Glutamatergic neuron (in vitro differentiated cells): ENCODE measurements at regions not wholly inside any gene's neighbourhood (a gene's known extent, or its start where the extent isn't known, plus 50 kb on each side); places are given as distances from the start of the nearest gene placed in this dataset.

ENCODE experiments used
- DNase-seq: peaks from one replicate; pipeline ENCODE4 v3.0.0; 2022
- H3K27ac Mint-ChIP-seq: one replicate; pipeline ENCODE4 v1.8.0; 2020; ENCODE audit warnings: mild to moderate bottlenecking, mixed read lengths, inconsistent platforms; ENCODE audit not compliant: unreplicated experiment
- H3K27me3 Mint-ChIP-seq: one replicate; pipeline ENCODE4 v1.8.0; 2020; ENCODE audit warnings: mild to moderate bottlenecking, moderate library complexity, mixed read lengths, inconsistent platforms; ENCODE audit not compliant: unreplicated experiment
- H3K36me3 Mint-ChIP-seq: one replicate; pipeline ENCODE4 v1.8.0; 2020; ENCODE audit warnings: mild to moderate bottlenecking, mixed read lengths, inconsistent platforms; ENCODE audit not compliant: unreplicated experiment
- H3K4me1 Mint-ChIP-seq: one replicate; pipeline ENCODE4 v1.8.0; 2020; ENCODE audit warnings: mild to moderate bottlenecking, low read depth, mixed read lengths, inconsistent platforms; ENCODE audit not compliant: unreplicated experiment
- H3K4me3 Mint-ChIP-seq: one replicate; pipeline ENCODE4 v1.8.0; 2020; ENCODE audit warnings: mild to moderate bottlenecking, mixed read lengths, inconsistent platforms; ENCODE audit not compliant: unreplicated experiment
- H3K9me3 Mint-ChIP-seq: one replicate; pipeline ENCODE4 v1.8.0; 2020; ENCODE audit warnings: mild to moderate bottlenecking, moderate library complexity, mixed read lengths, inconsistent platforms; ENCODE audit not compliant: unreplicated experiment
- CTCF ChIP-seq: fragments of 200-600 bp; sonication (generic); IDR thresholded peaks from one replicate; pipeline ENCODE4 v1.5.0; 2021; ENCODE audit not compliant: partially characterized antibody, unreplicated experiment

GRCh38 chr5:98282521-98282920 is 490.9 kb upstream of the RGMB start:
- Mint-ChIP-seq H3K4me3 (no peak overlapping the region), H3K4me1 (no peaks in the 10 kb centered on the region), H3K27me3 (no peaks in the 10 kb centered on the region), H3K9me3 (no peaks in the 10 kb centered on the region), H3K36me3 (no peaks in the 10 kb centered on the region), H3K27ac (no peak overlapping the region)
- no peak for TF ChIP-seq CTCF
- no peak for DNase-seq

GRCh38 chr5:98292496-98292895 is 481.0 kb upstream of the RGMB start:
- H3K36me3 Mint-ChIP-seq = no peaks in the 10 kb centered on the region
- no peak overlapping the region for H3K4me3 Mint-ChIP-seq
- no peaks in the 10 kb centered on the region for H3K4me1 Mint-ChIP-seq
- H3K27ac Mint-ChIP-seq = no peak overlapping the region
- no peaks in the 10 kb centered on the region for H3K27me3 Mint-ChIP-seq
- no peaks in the 10 kb centered on the region for H3K9me3 Mint-ChIP-seq
- no peak for TF ChIP-seq CTCF
- DNase-seq = no peak

GRCh38 chr5:98296426-98296825 is 477.0 kb upstream of the RGMB start:
- no peaks in the 10 kb centered on the region for H3K9me3 Mint-ChIP-seq
- TF ChIP-seq CTCF = no peak
- H3K4me1 Mint-ChIP-seq = peaks cover 1% of the 10 kb centered on the region
- no peaks in the 10 kb centered on the region for H3K36me3 Mint-ChIP-seq
- H3K27me3 Mint-ChIP-seq = no peaks in the 10 kb centered on the region
- no peak for DNase-seq
- no peak overlapping the region for H3K27ac Mint-ChIP-seq
- no peak overlapping the region for H3K4me3 Mint-ChIP-seq

- TF ChIP-seq CTCF = no peak
- peaks cover 5% of the 10 kb centered on the region for H3K4me1 Mint-ChIP-seq
- H3K27ac Mint-ChIP-seq = no peak overlapping the region
- H3K27me3 Mint-ChIP-seq = no peaks in the 10 kb centered on the region
- H3K36me3 Mint-ChIP-seq = no peaks in the 10 kb centered on the region
- H3K4me3 Mint-ChIP-seq = no peak overlapping the region
- H3K9me3 Mint-ChIP-seq = no peaks in the 10 kb centered on the region
- DNase-seq = no peak
These were observed 474.0 kb upstream of the RGMB start for GRCh38 chr5:98299435-98299834.

- no peak for DNase-seq
- H3K36me3 Mint-ChIP-seq = no peaks in the 10 kb centered on the region
- H3K27me3 Mint-ChIP-seq = no peaks in the 10 kb centered on the region
- no peaks in the 10 kb centered on the region for H3K9me3 Mint-ChIP-seq
- H3K4me3 Mint-ChIP-seq = no peak overlapping the region
- H3K4me1 Mint-ChIP-seq = peaks cover 5% of the 10 kb centered on the region
- TF ChIP-seq CTCF = no peak
- no peak overlapping the region for H3K27ac Mint-ChIP-seq
These were observed 471.9 kb upstream of the RGMB start for GRCh38 chr5:98301547-98301946.
